GM19397 (cell line): ENCODE measurements at regions not wholly inside any gene's neighbourhood (a gene's known extent, or its start where the extent isn't known, plus 50 kb on each side); places are given as distances from the start of the nearest gene placed in this dataset.
"Not testable (repeated sequence)": the region's sequence is repeated elsewhere in the genome, so short reads cannot be mapped to it uniquely, and the experiment has no call there.

Source experiments
- ATAC-seq: cut with Tn5 transposase; IDR thresholded peaks from one replicate; pipeline ENCODE4 v1.9.1; 2021; ENCODE audit warnings: mild to moderate bottlenecking, moderate library complexity; ENCODE audit not compliant: unreplicated experiment

- ATAC-seq: no peak
Measured at GRCh38 chr13:42474954-42475353, 99.0 kb upstream of the TNFSF11 start.

DNA sequence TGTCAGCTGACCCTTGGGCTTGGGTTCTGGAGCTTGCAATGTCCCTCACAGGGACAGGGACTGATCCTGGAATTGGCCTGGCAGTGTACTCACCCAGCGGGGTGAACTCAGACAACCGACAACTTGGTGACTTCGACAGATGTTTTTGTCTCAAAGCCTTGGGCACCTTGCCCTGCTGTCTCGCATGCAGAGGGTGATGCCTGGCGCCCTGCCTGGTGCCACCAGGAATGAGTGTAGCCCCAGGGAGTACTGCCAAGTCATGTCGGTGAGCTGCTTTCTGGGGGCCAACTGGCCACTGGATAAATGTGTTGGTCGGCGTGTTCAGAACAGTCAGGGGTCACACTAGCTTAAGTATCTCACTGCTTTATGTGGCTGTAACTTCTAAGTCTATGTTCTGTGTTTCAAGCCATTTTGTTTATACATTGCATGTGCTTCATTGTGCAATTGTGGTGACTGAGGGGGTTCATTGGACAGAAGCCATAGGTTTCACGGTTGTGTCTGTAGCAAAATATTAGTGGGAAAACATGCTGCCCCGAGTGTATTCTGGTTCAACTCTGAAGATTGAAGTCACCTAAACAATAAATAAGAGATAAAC lies 96.3 kb upstream of the TNFSF11 start:
- ATAC-seq: no peak

DNA sequence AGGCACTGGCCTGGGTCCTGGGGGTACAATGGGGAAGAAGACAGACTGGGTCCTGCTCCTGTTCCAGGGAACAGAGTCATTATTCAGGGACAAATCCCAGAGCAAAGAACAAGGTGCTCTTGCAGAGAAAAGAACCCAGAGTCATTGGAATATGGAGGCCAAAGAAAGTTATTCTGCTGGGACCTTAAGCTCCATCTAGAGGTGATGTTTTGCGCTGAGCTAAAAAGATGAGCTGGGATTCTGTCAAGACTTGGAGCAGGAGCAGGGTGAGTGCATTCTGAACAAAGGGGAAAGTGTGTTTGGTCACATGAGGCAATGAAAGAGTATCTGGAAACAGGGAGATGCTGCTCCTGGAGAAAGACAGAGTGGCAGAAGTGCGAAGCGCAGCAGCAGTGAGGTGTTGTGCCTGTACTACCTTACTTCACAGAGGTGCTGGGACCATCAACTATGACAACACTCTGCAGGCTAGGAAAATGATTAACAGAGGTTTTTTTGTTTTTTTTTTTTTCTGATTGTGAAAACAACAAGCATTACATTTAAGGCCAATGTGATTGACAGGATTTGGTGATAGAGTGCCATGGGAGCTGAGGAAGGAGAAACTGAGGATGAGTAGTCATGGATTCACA lies 95.3 kb upstream of the TNFSF11 start:
- no peak for ATAC-seq

DNA sequence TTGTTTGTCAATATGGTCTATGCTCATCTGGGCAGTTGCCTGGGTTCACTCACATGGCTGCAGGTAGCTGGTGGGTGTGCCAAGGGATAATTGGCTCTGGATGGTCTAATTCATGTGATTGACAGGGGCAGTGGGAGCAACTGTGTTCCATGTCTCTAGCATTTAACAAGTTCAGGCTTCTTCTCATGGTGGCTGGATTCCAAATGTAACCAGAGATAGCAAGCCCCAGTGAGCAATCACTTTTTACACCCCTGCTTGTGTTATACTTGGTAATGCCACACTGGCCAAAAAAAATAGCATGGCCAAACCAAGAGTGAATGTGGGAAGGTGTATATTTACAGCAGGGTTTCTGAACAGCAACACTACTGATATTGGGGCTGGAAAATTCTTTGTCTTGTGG lies 89.6 kb upstream of the TNFSF11 start:
- no peak for ATAC-seq

DNA sequence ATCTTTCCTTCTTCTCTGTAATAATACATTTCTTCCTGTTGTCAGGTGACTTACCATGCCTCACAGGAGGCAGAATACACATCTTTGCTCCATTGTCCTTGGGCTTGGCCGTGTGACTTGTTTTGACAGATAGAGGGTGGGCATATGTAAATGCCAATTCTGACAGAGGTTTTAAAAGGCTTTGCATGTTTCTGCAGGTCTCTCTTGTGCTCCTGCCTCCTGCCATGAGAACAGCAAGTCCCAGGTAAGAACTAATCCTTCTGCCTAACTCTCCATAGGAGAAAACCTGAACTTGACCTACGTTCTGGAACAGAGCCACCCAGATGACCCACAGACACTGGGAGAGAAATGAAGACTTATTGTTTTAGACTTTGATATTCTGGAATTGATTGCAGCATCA lies 88.7 kb upstream of the TNFSF11 start:
- no peak for ATAC-seq

DNA sequence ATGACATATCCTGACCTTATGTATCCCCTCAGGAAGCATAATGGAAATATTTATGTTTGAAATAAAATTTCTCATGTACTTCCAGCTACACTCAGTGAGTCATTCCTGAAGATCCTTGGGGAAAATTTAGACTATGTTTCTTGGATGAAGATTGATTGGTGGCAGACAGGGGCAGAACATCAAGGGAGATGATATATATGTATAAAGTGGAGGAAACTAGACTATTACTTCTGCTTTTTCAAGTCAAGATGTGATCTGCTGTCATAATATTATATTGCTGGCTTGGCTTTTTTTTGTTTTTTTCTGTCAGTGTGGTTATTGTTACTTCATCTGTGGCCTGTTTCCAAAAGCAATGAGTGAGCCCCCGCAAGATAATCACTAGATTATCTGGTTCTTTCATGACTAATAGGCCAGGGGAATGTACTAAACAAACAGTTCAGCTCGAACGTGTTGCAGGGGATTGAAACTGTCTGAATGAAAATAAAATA lies 87.2 kb upstream of the TNFSF11 start:
- ATAC-seq: no peak

- ATAC-seq: no peak
Measured at GRCh38 chr13:42487221-42487620, 86.7 kb upstream of the TNFSF11 start.

- ATAC-seq: no peak
Measured at GRCh38 chr13:42490676-42491075, 83.3 kb upstream of the TNFSF11 start.

DNA sequence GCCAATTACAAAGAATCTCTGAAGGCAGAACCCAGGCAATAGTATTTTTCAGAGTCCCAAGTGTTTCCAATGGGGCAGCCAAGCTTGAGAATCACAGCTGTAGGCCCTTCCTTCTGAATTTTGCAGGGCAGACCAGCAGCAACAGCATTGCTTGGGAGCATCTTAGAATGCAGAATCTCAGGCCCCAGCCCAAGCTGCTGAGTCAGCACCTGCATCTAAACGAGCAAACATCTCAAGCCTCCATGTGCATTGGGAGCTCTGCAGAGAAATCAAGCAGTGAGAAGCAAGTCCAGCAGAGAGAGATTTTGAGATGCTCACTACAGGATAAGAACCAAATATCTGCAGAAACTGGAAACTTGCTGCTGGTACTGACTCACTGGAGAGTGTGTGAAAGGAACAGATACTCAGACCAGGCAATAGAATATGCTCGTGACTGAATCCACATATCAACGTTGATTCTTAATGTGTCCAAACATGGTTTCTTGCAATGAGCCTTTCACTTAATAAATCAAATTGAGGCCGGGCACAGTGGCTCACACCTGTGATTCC lies 81.5 kb upstream of the TNFSF11 start:
- no peak for ATAC-seq

DNA sequence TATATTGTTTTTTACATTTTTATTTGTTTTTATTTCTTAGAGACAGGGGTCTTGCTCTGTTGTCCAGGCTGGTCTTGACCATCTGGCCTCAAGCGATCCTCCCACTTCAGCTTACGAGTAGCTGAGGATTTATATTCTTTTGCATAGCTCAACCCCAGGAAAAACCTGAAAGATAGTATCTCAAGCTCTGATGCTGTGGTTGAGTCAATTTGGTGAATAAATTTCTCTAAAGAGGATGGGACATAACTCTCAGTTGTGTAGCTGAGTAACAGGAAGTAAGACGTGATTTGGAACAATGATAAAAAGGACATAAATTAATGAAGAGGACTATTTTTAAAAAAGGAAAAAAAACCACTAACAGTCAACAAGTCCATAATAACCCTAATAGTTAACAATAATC lies 79.8 kb upstream of the TNFSF11 start:
- no peak for ATAC-seq

DNA sequence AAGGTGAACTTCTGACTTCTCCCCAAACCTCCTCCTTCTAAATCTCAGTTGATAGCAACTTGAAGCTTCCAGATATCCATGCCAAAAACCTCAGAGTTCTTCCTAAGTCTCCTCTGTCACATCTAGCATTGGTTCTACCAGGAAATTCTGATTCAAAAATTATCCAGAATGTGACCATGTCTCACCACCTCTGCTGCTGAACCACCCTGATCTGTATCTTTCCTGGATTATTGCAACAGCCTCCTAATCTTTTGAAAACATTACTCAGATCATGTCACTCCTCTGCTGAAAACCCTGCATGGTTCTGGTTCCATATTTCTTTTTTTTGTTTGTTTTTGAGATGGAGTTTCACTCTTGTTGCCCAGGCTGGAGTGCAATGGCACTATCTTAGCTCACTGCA lies 78.7 kb upstream of the TNFSF11 start:
- ATAC-seq: no peak

- ATAC-seq: no peak
Measured at GRCh38 chr13:42495751-42496150, 78.2 kb upstream of the TNFSF11 start.

GRCh38 chr13:42496926-42497554 lies 76.9 kb upstream of the TNFSF11 start:
- not testable (repeated sequence) for ATAC-seq

DNA sequence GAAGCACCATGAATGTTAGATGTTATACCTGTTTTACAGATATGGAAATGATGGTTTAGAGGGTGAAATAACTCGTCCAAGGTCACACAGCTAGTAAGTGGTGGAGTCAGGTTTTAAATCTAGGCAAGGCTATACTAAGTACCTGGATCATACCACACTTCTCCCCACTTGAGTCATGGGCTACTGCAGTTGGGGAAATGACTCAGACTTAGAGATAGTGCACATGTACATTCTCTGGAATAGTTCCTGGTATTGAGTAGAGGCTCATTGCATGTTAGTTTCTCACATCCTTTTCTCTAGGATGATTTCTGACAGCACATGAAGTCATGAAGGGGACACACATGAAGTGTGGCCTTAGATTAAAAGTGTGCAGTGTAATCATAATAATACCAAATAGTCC lies 76.2 kb upstream of the TNFSF11 start:
- peak; percentile 72 for ATAC-seq

GRCh38 chr13:42498521-42498920 lies 75.4 kb upstream of the TNFSF11 start:
- ATAC-seq: no peak
